Hepatocyte (in vitro differentiated cells): ENCODE measurements at regions not wholly inside any gene's neighbourhood (a gene's known extent, or its start where the extent isn't known, plus 50 kb on each side); places are given as distances from the start of the nearest gene placed in this dataset.
"Not testable (repeated sequence)": the region's sequence is repeated elsewhere in the genome, so short reads cannot be mapped to it uniquely, and the experiment has no call there.

Experiments used
- DNase-seq: peaks from one replicate; pipeline ENCODE4 v3.0.0-alpha.2; 2016; ENCODE audit warnings: low spot score
- H2AFZ ChIP-seq: fragments of 200-600 bp; sonication (generic); 2 replicates; pipeline ENCODE4 v1.6.0; 2016; ENCODE audit warnings: antibody characterized with exemption, mild to moderate bottlenecking
- H3K27ac ChIP-seq: fragments of 200-600 bp; sonication (generic); 2 replicates; pipeline ENCODE4 v1.5.1; 2016; ENCODE audit warnings: mild to moderate bottlenecking
- H3K27me3 ChIP-seq: fragments of 200-600 bp; sonication (generic); 2 replicates; pipeline ENCODE4 v1.6.1; 2016
- H3K36me3 ChIP-seq: fragments of 200-600 bp; sonication (generic); replicated peaks from 2 replicates; pipeline ENCODE4 v1.5.1; 2016; ENCODE audit warnings: low read depth; ENCODE audit not compliant: insufficient read depth
- H3K4me1 ChIP-seq: fragments of 200-600 bp; sonication (generic); 2 replicates; pipeline ENCODE4 v1.5.1; 2016; ENCODE audit warnings: mild to moderate bottlenecking, moderate library complexity; ENCODE audit not compliant: insufficient read depth
- H3K4me2 ChIP-seq: fragments of 200-600 bp; sonication (generic); 2 replicates; pipeline ENCODE4 v1.6.0; 2016
- H3K4me3 ChIP-seq: fragments of 200-600 bp; sonication (generic); 2 replicates; pipeline ENCODE4 v1.5.1; 2016; ENCODE audit warnings: mild to moderate bottlenecking
- H3K79me2 ChIP-seq: fragments of 200-600 bp; sonication (generic); 2 replicates; pipeline ENCODE4 v1.6.0; 2017; ENCODE audit warnings: mild to moderate bottlenecking
- H3K9me2 ChIP-seq: fragments of 200-600 bp; sonication (generic); replicated peaks from 2 replicates; pipeline ENCODE4 v1.6.0; 2017; ENCODE audit warnings: mild to moderate bottlenecking; ENCODE audit not compliant: insufficient read depth
- H3K9me3 ChIP-seq: fragments of 200-600 bp; sonication (generic); 2 replicates; pipeline ENCODE4 v1.5.1; 2016; ENCODE audit warnings: low read depth, mild to moderate bottlenecking
- H4K20me1 ChIP-seq: fragments of 200-600 bp; sonication (generic); 2 replicates; pipeline ENCODE4 v1.6.0; 2016; ENCODE audit warnings: mild to moderate bottlenecking; ENCODE audit not compliant: insufficient read depth, poor library complexity, severe bottlenecking
- WGBS: methylation state at CpG from one replicate; pipeline ENCODE4 v1.1.6; 2016; ENCODE audit warnings: low lambda C conversion rate; ENCODE audit errors: missing lambda C conversion rate; 5-methylcytosine and 5-hydroxymethylcytosine counted together

GRCh38 chr21:9675811-9676210 lies 845.6 kb upstream of the TPTE start:
- H2AFZ ChIP-seq, H3K9me3 ChIP-seq, H3K36me3 ChIP-seq, H3K4me3 ChIP-seq, DNase-seq, H3K4me1 ChIP-seq, H3K27me3 ChIP-seq, H3K27ac ChIP-seq, H3K9me2 ChIP-seq, H4K20me1 ChIP-seq, H3K4me2 ChIP-seq, H3K79me2 ChIP-seq: not testable (repeated sequence)
- WGBS: 93% methylated on average over 7 of the region's 10 CpGs

- H3K4me2 ChIP-seq, H3K4me1 ChIP-seq, H3K27me3 ChIP-seq, H4K20me1 ChIP-seq, H3K4me3 ChIP-seq, H2AFZ ChIP-seq, H3K36me3 ChIP-seq, DNase-seq, H3K27ac ChIP-seq, H3K9me3 ChIP-seq, H3K79me2 ChIP-seq, H3K9me2 ChIP-seq: not testable (repeated sequence)
- no CpG with 5 or more reads among the region's 18 CpGs for WGBS
Observed at GRCh38 chr21:9679029-9679428, 842.4 kb upstream of the TPTE start.

GRCh38 chr21:9688945-9689344 lies 832.4 kb upstream of the TPTE start:
- not testable (repeated sequence) for H3K4me1 ChIP-seq, H4K20me1 ChIP-seq, H3K27ac ChIP-seq, H3K36me3 ChIP-seq, H3K79me2 ChIP-seq, H3K9me3 ChIP-seq, H2AFZ ChIP-seq, H3K4me2 ChIP-seq, H3K27me3 ChIP-seq, H3K9me2 ChIP-seq, H3K4me3 ChIP-seq, DNase-seq
- WGBS: 77% methylated on average over 12 of the region's 14 CpGs

- not testable (repeated sequence) for H3K27ac ChIP-seq, H3K27me3 ChIP-seq, H3K9me2 ChIP-seq, H3K4me2 ChIP-seq, H3K9me3 ChIP-seq, H3K79me2 ChIP-seq, H3K4me3 ChIP-seq, H3K36me3 ChIP-seq, H3K4me1 ChIP-seq, H4K20me1 ChIP-seq, H2AFZ ChIP-seq
- DNase-seq: peak; percentile 2
- WGBS: 62% methylated on average over 7 of the region's 8 CpGs
Observed at GRCh38 chr21:9690981-9691380, 830.4 kb upstream of the TPTE start.

- H4K20me1 ChIP-seq, H3K36me3 ChIP-seq, DNase-seq, H3K79me2 ChIP-seq, H3K4me2 ChIP-seq, H3K9me3 ChIP-seq, H2AFZ ChIP-seq, H3K4me3 ChIP-seq, H3K27ac ChIP-seq, H3K4me1 ChIP-seq, H3K27me3 ChIP-seq, H3K9me2 ChIP-seq: not testable (repeated sequence)
- WGBS: 53% methylated on average over 6 of the region's 6 CpGs
Observed at GRCh38 chr21:9695759-9696158, 825.6 kb upstream of the TPTE start.

GRCh38 chr21:9697751-9698150 lies 823.6 kb upstream of the TPTE start:
- H3K4me2 ChIP-seq, H3K4me3 ChIP-seq, H3K27me3 ChIP-seq, H3K9me3 ChIP-seq, H3K36me3 ChIP-seq, H3K27ac ChIP-seq, H3K79me2 ChIP-seq, H3K9me2 ChIP-seq, H2AFZ ChIP-seq, DNase-seq, H3K4me1 ChIP-seq, H4K20me1 ChIP-seq: not testable (repeated sequence)
- 73% methylated on average over 3 of the region's 8 CpGs for WGBS

GRCh38 chr21:9705016-9705415 lies 816.4 kb upstream of the TPTE start:
- H3K27ac ChIP-seq, H3K79me2 ChIP-seq, H3K4me2 ChIP-seq, H4K20me1 ChIP-seq, H3K27me3 ChIP-seq, H3K4me3 ChIP-seq, H2AFZ ChIP-seq, H3K4me1 ChIP-seq, H3K9me2 ChIP-seq, DNase-seq, H3K9me3 ChIP-seq, H3K36me3 ChIP-seq: not testable (repeated sequence)
- WGBS: 95% methylated on average over 11 of the region's 44 CpGs

- no CpG with 5 or more reads among the region's 63 CpGs for WGBS
- H3K79me2 ChIP-seq, H3K4me3 ChIP-seq, H4K20me1 ChIP-seq, H3K27me3 ChIP-seq, H3K4me2 ChIP-seq, H3K9me3 ChIP-seq, H3K27ac ChIP-seq, H3K36me3 ChIP-seq, H2AFZ ChIP-seq, H3K9me2 ChIP-seq, H3K4me1 ChIP-seq, DNase-seq: not testable (repeated sequence)
Observed at GRCh38 chr21:9705455-9705854, 815.9 kb upstream of the TPTE start.

- peaks cover 30% of the 10 kb centered on the region for H3K9me3 ChIP-seq
- H3K4me1 ChIP-seq, H3K4me3 ChIP-seq, H3K4me2 ChIP-seq, H3K27me3 ChIP-seq, H3K9me2 ChIP-seq, H3K36me3 ChIP-seq, H2AFZ ChIP-seq, H3K79me2 ChIP-seq, DNase-seq, H3K27ac ChIP-seq, H4K20me1 ChIP-seq: not testable (repeated sequence)
- WGBS: 51% methylated on average over 6 of the region's 6 CpGs
Observed at GRCh38 chr21:9724542-9724941, 796.8 kb upstream of the TPTE start.
